ENCODE measurements at regions not wholly inside any gene's neighbourhood (a gene's known extent, or its start where the extent isn't known, plus 50 kb on each side); places are given as distances from the start of the nearest gene placed in this dataset.

DNA sequence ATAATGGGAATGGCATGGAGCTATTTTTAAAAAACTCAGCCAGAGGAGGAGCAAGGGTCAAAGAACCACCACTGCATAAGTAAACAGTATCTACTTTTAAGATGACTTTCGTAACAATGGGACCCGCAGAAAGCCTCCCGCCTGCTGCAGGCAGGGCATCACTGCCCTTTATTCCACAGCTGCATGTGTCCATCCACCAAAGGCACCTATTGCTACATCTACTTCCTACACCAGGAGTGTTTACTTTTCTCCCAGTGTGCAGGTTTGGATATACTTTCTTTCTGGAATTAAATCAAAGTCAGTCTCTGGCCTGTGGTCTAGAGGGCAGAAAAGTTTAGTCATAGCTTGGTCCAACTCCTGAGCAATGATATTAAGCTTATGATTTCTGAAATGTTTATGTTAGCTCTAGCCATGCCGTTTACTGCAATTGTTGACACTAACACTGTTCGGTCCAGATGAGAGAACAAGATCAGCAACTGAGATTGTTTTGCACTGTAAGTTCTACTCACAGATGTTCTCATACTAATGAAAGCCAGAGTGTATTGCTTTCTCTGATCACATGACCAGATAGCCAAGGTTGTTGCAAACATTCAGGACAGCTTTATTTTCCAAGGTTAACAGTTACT, 391.5 kb downstream of the FGF10 start (continued):
- TF ChIP-seq, protein P1, sequence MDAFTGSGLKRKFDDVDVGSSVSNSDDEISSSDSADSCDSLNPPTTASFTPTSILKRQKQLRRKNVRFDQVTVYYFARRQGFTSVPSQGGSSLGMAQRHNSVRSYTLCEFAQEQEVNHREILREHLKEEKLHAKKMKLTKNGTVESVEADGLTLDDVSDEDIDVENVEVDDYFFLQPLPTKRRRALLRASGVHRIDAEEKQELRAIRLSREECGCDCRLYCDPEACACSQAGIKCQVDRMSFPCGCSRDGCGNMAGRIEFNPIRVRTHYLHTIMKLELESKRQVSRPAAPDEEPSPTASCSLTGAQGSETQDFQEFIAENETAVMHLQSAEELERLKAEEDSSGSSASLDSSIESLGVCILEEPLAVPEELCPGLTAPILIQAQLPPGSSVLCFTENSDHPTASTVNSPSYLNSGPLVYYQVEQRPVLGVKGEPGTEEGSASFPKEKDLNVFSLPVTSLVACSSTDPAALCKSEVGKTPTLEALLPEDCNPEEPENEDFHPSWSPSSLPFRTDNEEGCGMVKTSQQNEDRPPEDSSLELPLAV (CRISPR knock-in tag; conservative IDR thresholded peaks at IDR 0.05; ENCODE audit: low read depth), result no peak
- TF ChIP-seq ZNF468 (CRISPR knock-in tag; IDR thresholded peaks at IDR 0.05) (no peak), GTF2F1 (IDR thresholded peaks at IDR 0.05; ENCODE audit: low read length) (no peak), CENPX (CRISPR knock-in tag; IDR thresholded peaks at IDR 0.05) (no peak), ZNF256 (CRISPR knock-in tag; conservative IDR thresholded peaks at IDR 0.05) (no peak), GTF3A (CRISPR knock-in tag; conservative IDR thresholded peaks at IDR 0.05) (no peak), FOXP1 (IDR thresholded peaks at IDR 0.05) (peak; percentile 45; the same call in 1 of the 2 replicates), FOXP1 (CRISPR knock-in tag; IDR thresholded peaks at IDR 0.05) (peak; percentile 89), ZNF703 (CRISPR knock-in tag; IDR thresholded peaks at IDR 0.05; ENCODE audit: borderline replicate concordance) (no peak)
- TF ChIP-seq, protein P2, sequence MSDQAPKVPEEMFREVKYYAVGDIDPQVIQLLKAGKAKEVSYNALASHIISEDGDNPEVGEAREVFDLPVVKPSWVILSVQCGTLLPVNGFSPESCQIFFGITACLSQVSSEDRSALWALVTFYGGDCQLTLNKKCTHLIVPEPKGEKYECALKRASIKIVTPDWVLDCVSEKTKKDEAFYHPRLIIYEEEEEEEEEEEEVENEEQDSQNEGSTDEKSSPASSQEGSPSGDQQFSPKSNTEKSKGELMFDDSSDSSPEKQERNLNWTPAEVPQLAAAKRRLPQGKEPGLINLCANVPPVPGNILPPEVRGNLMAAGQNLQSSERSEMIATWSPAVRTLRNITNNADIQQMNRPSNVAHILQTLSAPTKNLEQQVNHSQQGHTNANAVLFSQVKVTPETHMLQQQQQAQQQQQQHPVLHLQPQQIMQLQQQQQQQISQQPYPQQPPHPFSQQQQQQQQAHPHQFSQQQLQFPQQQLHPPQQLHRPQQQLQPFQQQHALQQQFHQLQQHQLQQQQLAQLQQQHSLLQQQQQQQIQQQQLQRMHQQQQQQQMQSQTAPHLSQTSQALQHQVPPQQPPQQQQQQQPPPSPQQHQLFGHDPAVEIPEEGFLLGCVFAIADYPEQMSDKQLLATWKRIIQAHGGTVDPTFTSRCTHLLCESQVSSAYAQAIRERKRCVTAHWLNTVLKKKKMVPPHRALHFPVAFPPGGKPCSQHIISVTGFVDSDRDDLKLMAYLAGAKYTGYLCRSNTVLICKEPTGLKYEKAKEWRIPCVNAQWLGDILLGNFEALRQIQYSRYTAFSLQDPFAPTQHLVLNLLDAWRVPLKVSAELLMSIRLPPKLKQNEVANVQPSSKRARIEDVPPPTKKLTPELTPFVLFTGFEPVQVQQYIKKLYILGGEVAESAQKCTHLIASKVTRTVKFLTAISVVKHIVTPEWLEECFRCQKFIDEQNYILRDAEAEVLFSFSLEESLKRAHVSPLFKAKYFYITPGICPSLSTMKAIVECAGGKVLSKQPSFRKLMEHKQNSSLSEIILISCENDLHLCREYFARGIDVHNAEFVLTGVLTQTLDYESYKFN (CRISPR knock-in tag; conservative IDR thresholded peaks at IDR 0.05), result peak; percentile 94
- TF ChIP-seq, protein P3, sequence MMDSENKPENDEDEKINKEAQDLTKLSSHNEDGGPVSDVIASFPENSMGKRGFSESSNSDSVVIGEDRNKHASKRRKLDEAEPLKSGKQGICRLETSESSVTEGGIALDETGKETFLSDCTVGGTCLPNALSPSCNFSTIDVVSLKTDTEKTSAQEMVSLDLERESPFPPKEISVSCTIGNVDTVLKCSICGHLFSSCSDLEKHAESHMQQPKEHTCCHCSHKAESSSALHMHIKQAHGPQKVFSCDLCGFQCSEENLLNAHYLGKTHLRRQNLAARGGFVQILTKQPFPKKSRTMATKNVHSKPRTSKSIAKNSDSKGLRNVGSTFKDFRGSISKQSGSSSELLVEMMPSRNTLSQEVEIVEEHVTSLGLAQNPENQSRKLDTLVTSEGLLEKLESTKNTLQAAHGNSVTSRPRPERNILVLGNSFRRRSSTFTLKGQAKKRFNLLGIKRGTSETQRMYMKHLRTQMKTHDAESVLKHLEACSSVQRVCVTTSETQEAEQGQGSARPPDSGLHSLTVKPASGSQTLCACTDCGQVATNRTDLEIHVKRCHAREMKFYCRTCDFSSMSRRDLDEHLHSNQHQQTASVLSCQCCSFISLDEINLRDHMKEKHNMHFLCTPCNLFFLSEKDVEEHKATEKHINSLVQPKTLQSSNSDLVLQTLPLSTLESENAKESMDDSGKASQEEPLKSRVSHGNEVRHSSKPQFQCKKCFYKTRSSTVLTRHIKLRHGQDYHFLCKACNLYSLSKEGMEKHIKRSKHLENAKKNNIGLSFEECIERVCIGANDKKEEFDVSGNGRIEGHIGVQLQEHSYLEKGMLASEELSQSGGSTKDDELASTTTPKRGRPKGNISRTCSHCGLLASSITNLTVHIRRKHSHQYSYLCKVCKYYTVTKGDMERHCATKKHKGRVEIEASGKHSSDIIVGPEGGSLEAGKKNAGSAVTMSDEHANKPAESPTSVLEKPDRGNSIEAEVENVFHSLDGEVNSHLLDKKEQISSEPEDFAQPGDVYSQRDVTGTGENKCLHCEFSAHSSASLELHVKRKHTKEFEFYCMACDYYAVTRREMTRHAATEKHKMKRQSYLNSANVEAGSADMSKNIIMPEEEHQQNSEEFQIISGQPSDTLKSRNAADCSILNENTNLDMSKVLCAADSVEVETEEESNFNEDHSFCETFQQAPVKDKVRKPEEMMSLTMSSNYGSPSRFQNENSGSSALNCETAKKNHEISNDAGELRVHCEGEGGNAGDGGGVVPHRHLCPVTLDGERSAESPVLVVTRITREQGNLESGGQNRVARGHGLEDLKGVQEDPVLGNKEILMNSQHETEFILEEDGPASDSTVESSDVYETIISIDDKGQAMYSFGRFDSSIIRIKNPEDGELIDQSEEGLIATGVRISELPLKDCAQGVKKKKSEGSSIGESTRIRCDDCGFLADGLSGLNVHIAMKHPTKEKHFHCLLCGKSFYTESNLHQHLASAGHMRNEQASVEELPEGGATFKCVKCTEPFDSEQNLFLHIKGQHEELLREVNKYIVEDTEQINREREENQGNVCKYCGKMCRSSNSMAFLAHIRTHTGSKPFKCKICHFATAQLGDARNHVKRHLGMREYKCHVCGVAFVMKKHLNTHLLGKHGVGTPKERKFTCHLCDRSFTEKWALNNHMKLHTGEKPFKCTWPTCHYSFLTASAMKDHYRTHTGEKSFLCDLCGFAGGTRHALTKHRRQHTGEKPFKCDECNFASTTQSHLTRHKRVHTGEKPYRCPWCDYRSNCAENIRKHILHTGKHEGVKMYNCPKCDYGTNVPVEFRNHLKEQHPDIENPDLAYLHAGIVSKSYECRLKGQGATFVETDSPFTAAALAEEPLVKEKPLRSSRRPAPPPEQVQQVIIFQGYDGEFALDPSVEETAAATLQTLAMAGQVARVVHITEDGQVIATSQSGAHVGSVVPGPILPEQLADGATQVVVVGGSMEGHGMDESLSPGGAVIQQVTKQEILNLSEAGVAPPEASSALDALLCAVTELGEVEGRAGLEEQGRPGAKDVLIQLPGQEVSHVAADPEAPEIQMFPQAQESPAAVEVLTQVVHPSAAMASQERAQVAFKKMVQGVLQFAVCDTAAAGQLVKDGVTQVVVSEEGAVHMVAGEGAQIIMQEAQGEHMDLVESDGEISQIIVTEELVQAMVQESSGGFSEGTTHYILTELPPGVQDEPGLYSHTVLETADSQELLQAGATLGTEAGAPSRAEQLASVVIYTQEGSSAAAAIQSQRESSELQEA (CRISPR knock-in tag; IDR thresholded peaks at IDR 0.05; ENCODE audit: not compliant biosample characterization), result no peak
- TF ChIP-seq, protein P4, sequence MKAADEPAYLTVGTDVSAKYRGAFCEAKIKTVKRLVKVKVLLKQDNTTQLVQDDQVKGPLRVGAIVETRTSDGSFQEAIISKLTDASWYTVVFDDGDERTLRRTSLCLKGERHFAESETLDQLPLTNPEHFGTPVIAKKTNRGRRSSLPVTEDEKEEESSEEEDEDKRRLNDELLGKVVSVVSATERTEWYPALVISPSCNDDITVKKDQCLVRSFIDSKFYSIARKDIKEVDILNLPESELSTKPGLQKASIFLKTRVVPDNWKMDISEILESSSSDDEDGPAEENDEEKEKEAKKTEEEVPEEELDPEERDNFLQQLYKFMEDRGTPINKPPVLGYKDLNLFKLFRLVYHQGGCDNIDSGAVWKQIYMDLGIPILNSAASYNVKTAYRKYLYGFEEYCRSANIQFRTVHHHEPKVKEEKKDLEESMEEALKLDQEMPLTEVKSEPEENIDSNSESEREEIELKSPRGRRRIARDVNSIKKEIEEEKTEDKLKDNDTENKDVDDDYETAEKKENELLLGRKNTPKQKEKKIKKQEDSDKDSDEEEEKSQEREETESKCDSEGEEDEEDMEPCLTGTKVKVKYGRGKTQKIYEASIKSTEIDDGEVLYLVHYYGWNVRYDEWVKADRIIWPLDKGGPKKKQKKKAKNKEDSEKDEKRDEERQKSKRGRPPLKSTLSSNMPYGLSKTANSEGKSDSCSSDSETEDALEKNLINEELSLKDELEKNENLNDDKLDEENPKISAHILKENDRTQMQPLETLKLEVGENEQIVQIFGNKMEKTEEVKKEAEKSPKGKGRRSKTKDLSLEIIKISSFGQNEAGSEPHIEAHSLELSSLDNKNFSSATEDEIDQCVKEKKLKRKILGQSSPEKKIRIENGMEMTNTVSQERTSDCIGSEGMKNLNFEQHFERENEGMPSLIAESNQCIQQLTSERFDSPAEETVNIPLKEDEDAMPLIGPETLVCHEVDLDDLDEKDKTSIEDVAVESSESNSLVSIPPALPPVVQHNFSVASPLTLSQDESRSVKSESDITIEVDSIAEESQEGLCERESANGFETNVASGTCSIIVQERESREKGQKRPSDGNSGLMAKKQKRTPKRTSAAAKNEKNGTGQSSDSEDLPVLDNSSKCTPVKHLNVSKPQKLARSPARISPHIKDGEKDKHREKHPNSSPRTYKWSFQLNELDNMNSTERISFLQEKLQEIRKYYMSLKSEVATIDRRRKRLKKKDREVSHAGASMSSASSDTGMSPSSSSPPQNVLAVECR (CRISPR knock-in tag; IDR thresholded peaks at IDR 0.05; ENCODE audit: borderline replicate concordance), result peak; percentile 44; the same call in 1 of the 2 replicates

Data from HepG2 (cell line).